Gastroesophageal sphincter (tissue), 4 donors: ENCODE measurements at regions not wholly inside any gene's neighbourhood (a gene's known extent, or its start where the extent isn't known, plus 50 kb on each side); places are given as distances from the start of the nearest gene placed in this dataset.

Experiments
- ATAC-seq: fragments of 150-250 bp; one replicate; pipeline ENCODE4 v1.9.1; 2016; ENCODE audit warnings: mild to moderate bottlenecking, moderate library complexity
- H3K27ac ChIP-seq, 4 donors: fragments of 200-600 bp; sonication (generic) in 3 of 4; 1 replicate in 3 of 4; 2 replicates in 1 of 4; pipeline ENCODE4 v1.5.1; 2016 to 2019
- H3K27me3 ChIP-seq: fragments of 200-600 bp; sonication (generic); one replicate; pipeline ENCODE4 v1.5.1; 2019
- H3K36me3 ChIP-seq, 2 donors: fragments of 200-600 bp; sonication (generic); one replicate each; pipeline ENCODE4 v1.5.1; 2019; ENCODE audit warnings: control low read depth in 1 of 2
- H3K4me1 ChIP-seq, 3 donors: fragments of 200-600 bp; sonication (generic); 1 replicate in 2 of 3; 2 replicates in 1 of 3; pipeline ENCODE4 v1.5.1; 2016 to 2019; ENCODE audit warnings: control low read depth in 2 of 3
- H3K4me3 ChIP-seq, 2 donors: fragments of 200-600 bp; sonication (generic); one replicate each; pipeline ENCODE4 v1.5.1; 2019; ENCODE audit warnings: mild to moderate bottlenecking in 1 of 2, moderate library complexity in 1 of 2
- H3K9me3 ChIP-seq, 3 donors: fragments of 200-600 bp; sonication (generic); one replicate each; pipeline ENCODE4 v1.5.1; 2017 to 2019; ENCODE audit warnings: control low read depth in 2 of 3
- CTCF ChIP-seq, 4 experiments: fragments of 200-600 bp in 2 of 4; fragments of 450-650 bp in 2 of 4; sonication (generic) in 1 of 4; IDR thresholded peaks; one replicate each; pipeline ENCODE4 v1.5.1; 2017 to 2019; ENCODE audit warnings: antibody characterized with exemption in 4 of 4, mild to moderate bottlenecking in 2 of 4, moderate library complexity in 2 of 4
- EP300 ChIP-seq: sonication (generic); formaldehyde crosslinking; IDR thresholded peaks from one replicate; pipeline ENCODE4 v1.6.1; 2017; ENCODE audit warnings: antibody characterized with exemption, mild to moderate bottlenecking
- POLR2A ChIP-seq, 2 donors: fragments of 450-650 bp; IDR thresholded peaks; one replicate each; pipeline ENCODE4 v1.6.1; 2017; ENCODE audit warnings: antibody characterized with exemption in 2 of 2, mild to moderate bottlenecking in 2 of 2, moderate library complexity in 1 of 2
- POLR2AphosphoS5 ChIP-seq: sonication (generic); formaldehyde crosslinking; IDR thresholded peaks from one replicate; pipeline ENCODE4 v1.6.1; 2017; ENCODE audit warnings: antibody characterized with exemption
- WGBS, 2 donors: methylation state at CpG; one replicate each; pipeline ENCODE4 v1.1.5; 2018; ENCODE audit warnings: low coverage in 1 of 2; 5-methylcytosine and 5-hydroxymethylcytosine counted together

GRCh38 chrX:44651358-44651757 lies 108.7 kb upstream of the FUNDC1 start:
- H3K27ac ChIP-seq: no peak overlapping the region
- H3K4me3 ChIP-seq: no peak overlapping the region
- no peaks in the 10 kb centered on the region for H3K36me3 ChIP-seq
- H3K4me1 ChIP-seq: no peaks in the 10 kb centered on the region
- TF ChIP-seq POLR2A (IDR thresholded peaks at IDR 0.05) (no peak), EP300 (no peak), CTCF (IDR thresholded peaks at IDR 0.05) (no peak), POLR2AphosphoS5 (no peak)
- no peaks in the 10 kb centered on the region for H3K9me3 ChIP-seq
- H3K27me3 ChIP-seq: no peaks in the 10 kb centered on the region
- ATAC-seq: no peak
- 6 to 10% methylated on average over 2 of the region's 2 CpGs for WGBS, 2 donors

GRCh38 chrX:44643723-44644122 lies 101.1 kb upstream of the FUNDC1 start:
- H3K4me3 ChIP-seq: no peak overlapping the region
- TF ChIP-seq POLR2A (IDR thresholded peaks at IDR 0.05): no peak
- no peak for TF ChIP-seq POLR2AphosphoS5
- no peak for TF ChIP-seq EP300
- no peak for TF ChIP-seq CTCF (IDR thresholded peaks at IDR 0.05)
- 55 to 73% methylated on average over 2 to 5 of the region's 5 CpGs for WGBS, 2 donors
- H3K27me3 ChIP-seq: no peaks in the 10 kb centered on the region
- no peak for ATAC-seq
- no peaks in the 10 kb centered on the region for H3K9me3 ChIP-seq
- H3K27ac ChIP-seq: no peak overlapping the region
- no peaks in the 10 kb centered on the region for H3K4me1 ChIP-seq
- H3K36me3 ChIP-seq: no peaks in the 10 kb centered on the region

DNA sequence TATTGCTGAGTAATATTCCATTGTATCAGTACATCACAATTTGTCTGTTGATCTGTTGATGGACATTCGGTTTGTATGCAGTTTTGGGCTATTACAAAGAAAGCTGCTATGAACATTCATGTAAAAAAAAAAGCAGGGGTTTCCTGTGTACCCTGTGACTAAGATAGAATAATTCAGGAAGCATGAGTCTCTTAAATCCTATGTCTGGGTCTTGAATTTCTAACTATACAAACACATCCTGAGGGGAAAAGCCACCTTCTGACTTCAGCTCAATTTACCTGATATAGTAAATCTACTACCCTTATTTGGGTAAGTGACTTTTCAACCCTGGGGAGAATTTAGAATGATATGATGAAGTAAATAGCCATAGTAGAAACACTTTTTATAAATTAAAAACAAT lies 94.6 kb upstream of the FUNDC1 start:
- no peaks in the 10 kb centered on the region for H3K27me3 ChIP-seq
- H3K4me3 ChIP-seq: no peak overlapping the region
- no peaks in the 10 kb centered on the region for H3K4me1 ChIP-seq
- H3K9me3 ChIP-seq: no peaks in the 10 kb centered on the region
- ATAC-seq: no peak
- TF ChIP-seq CTCF (IDR thresholded peaks at IDR 0.05) (no peak), EP300 (no peak), POLR2A (IDR thresholded peaks at IDR 0.05) (no peak), POLR2AphosphoS5 (no peak)
- H3K36me3 ChIP-seq: no peaks in the 10 kb centered on the region
- no peak overlapping the region for H3K27ac ChIP-seq
- 83% methylated on average over 1 of the region's 1 CpG; no CpG with 5 or more reads in 1 of the 2 donors for WGBS, 2 donors

DNA sequence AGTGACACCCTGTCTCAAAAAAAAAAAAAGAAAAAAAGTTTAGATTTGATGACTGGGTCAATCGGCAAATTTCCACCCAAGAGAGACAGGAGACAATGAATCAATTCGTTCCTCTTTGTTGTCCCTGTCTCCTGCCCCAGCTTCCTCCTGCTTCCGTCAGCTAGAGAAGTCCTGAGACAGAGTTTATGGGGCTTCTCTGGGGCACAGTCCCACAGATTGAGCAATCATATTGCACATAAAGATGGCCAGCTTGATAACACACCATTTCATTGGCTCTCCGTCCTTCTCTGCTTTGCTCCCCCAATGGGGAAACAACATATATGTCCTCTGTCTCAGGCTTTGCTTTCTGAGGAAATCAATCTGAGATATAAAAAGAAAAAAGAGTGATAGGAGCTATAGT lies 78.4 kb upstream of the FUNDC1 start:
- no peak overlapping the region for H3K4me3 ChIP-seq
- no peak for ATAC-seq
- TF ChIP-seq POLR2A (IDR thresholded peaks at IDR 0.05) (no peak), EP300 (no peak), POLR2AphosphoS5 (no peak), CTCF (IDR thresholded peaks at IDR 0.05) (no peak)
- H3K9me3 ChIP-seq: no peaks in the 10 kb centered on the region
- H3K27ac ChIP-seq: no peak overlapping the region
- no peaks in the 10 kb centered on the region for H3K27me3 ChIP-seq
- 73 to 85% methylated on average over 3 to 4 of the region's 4 CpGs for WGBS, 2 donors
- H3K4me1 ChIP-seq: no peaks in the 10 kb centered on the region
- no peaks in the 10 kb centered on the region for H3K36me3 ChIP-seq

DNA sequence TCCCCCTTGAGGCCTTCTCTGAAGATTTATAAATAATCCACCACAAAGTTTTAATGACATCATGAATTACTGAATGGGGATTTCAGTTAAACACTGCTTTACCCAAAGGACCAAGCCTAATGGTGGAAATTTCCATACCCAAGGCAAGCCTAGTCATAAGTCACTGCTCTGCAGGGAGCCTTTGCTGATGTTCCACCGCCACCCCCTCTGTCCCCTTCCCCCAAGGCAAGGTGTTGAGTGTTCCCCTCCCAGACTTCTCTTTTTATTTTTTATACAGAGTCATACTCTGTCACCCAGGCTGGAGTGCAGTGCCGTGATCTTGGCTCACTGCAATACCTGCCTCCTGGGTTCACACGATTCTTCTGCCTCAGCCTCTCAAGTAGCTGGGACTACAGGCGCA lies 76.4 kb upstream of the FUNDC1 start:
- WGBS, 2 donors: 20 to 92% methylated on average over 1 to 2 of the region's 4 CpGs
- H3K9me3 ChIP-seq: no peaks in the 10 kb centered on the region
- H3K36me3 ChIP-seq: no peaks in the 10 kb centered on the region
- TF ChIP-seq POLR2A (IDR thresholded peaks at IDR 0.05): no peak
- no peak for TF ChIP-seq POLR2AphosphoS5
- no peak for TF ChIP-seq EP300
- TF ChIP-seq CTCF (IDR thresholded peaks at IDR 0.05): no peak
- H3K27me3 ChIP-seq: no peaks in the 10 kb centered on the region
- ATAC-seq: no peak
- no peaks in the 10 kb centered on the region for H3K4me1 ChIP-seq
- no peak overlapping the region for H3K4me3 ChIP-seq
- H3K27ac ChIP-seq: no peak overlapping the region
